ENCODE measurements at regions not wholly inside any gene's neighbourhood (a gene's known extent, or its start where the extent isn't known, plus 50 kb on each side); places are given as distances from the start of the nearest gene placed in this dataset.

DNA sequence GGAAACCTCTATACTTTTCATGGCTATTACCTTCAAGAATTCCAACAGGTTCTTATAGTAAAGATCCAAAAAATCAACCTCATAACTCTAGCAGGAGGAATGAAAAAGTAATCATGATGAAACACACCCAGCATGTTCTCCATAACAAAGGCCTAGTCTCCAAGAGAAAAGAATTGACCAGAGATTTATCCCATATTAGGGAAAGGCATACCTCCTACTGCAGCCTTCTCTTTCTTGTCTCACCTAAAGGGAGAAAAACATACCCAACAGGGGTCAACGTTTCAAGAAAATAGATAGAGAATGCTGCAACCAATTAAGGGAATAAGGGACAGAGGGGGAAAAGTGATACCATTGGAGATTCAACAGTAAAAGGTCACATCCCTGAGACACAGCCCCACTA lies 262.5 kb downstream of the FRK start:
- TF ChIP-seq, protein P1, sequence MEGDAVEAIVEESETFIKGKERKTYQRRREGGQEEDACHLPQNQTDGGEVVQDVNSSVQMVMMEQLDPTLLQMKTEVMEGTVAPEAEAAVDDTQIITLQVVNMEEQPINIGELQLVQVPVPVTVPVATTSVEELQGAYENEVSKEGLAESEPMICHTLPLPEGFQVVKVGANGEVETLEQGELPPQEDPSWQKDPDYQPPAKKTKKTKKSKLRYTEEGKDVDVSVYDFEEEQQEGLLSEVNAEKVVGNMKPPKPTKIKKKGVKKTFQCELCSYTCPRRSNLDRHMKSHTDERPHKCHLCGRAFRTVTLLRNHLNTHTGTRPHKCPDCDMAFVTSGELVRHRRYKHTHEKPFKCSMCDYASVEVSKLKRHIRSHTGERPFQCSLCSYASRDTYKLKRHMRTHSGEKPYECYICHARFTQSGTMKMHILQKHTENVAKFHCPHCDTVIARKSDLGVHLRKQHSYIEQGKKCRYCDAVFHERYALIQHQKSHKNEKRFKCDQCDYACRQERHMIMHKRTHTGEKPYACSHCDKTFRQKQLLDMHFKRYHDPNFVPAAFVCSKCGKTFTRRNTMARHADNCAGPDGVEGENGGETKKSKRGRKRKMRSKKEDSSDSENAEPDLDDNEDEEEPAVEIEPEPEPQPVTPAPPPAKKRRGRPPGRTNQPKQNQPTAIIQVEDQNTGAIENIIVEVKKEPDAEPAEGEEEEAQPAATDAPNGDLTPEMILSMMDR (IDR thresholded peaks at IDR 0.05): no peak
- TF ChIP-seq EZH2phosphoT487 (IDR thresholded peaks at IDR 0.05) (no peak), EZH2 (IDR thresholded peaks at IDR 0.05) (no peak)

DNA sequence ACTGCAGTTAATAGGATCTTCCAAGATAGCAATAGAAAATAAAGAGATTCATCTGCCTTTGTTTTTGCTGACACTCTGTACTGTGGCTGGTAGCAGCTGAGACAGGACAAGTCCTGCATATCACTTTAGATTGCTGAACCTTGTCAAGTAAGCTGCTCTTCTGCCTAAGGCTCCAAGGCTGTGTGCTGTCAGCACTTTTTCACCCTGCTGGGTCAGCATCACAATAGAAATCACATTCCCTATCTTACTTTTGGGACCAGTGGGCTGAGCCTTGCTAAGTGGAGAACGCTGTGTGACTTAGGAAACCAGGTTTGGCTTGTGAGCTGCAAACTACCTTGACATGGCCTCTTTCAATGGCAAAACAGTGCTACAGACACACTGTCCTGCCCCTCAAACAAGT lies 263.9 kb downstream of the FRK start:
- H3K4me3 Mint-ChIP-seq: no peak overlapping the region
- peaks cover 8% of the 10 kb centered on the region for H3K4me1 Mint-ChIP-seq

More for the DNA sequence above, 262.5 kb downstream of the FRK start:
- peaks cover 4% of the 10 kb centered on the region for H3K4me1 ChIP-seq
- DNase-seq (ENCODE audit: low spot score): no peak
- H2AFZ ChIP-seq (replicated peaks): no peak overlapping the region
- H3K27me3 ChIP-seq: no peaks in the 10 kb centered on the region
- Mint-ChIP-seq H3K27me3 (ENCODE audit: insufficient read depth, low read depth) (peaks cover 2% of the 10 kb centered on the region), H3K36me3 (no peaks in the 10 kb centered on the region), H3K27ac (no peak overlapping the region), H3K4me3 (no peak overlapping the region), H3K9me3 (no peaks in the 10 kb centered on the region), H3K4me1 (peaks cover 8% of the 10 kb centered on the region)
- no peak overlapping the region for H3K4me2 ChIP-seq
- no peaks in the 10 kb centered on the region for H3K79me2 ChIP-seq (ENCODE audit: low read depth)
- H4K20me1 ChIP-seq (ENCODE audit: low read depth): no peaks in the 10 kb centered on the region
- H3K36me3 ChIP-seq: no peaks in the 10 kb centered on the region
- no peak overlapping the region for H3K9ac ChIP-seq
- H3K4me3 ChIP-seq: no peak overlapping the region
- no peaks in the 10 kb centered on the region for H3K9me3 ChIP-seq (ENCODE audit: low read depth)
- no peaks in the 10 kb centered on the region for H3F3A ChIP-seq (ENCODE audit: low read depth)
- H3K27ac ChIP-seq: no peak overlapping the region

DNA sequence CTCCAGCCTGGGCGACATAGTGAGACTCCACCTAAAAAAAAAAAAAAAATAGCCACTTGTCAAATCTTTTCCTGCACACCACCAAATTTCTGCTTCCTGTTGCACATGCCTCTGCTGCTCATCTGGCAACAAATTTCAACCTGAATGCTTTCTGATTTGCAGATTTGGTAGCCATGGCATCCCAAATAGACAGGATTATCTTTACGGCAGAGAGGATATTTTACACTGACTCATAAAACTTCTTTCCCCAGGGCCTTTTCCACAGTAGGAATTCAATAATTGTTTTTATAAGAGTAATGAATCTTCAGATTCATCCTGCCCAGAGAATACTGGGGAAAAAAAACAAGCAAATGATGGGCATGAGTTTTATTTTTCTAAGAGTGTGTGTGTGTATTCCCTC lies 264.6 kb downstream of the FRK start:
- Mint-ChIP-seq H3K36me3 (no peaks in the 10 kb centered on the region), H3K9me3 (no peaks in the 10 kb centered on the region), H3K27me3 (ENCODE audit: insufficient read depth, low read depth) (peaks cover 2% of the 10 kb centered on the region), H3K4me1 (peaks cover 8% of the 10 kb centered on the region), H3K4me3 (no peak overlapping the region), H3K27ac (no peak overlapping the region)
- Histone ChIP-seq H3K9me3 (ENCODE audit: low read depth) (no peaks in the 10 kb centered on the region), H3F3A (ENCODE audit: low read depth) (no peaks in the 10 kb centered on the region), H3K79me2 (ENCODE audit: low read depth) (no peaks in the 10 kb centered on the region), H3K36me3 (no peaks in the 10 kb centered on the region), H3K4me3 (no peak overlapping the region), H4K20me1 (ENCODE audit: low read depth) (no peaks in the 10 kb centered on the region), H3K27ac (no peak overlapping the region), H2AFZ (replicated peaks) (no peak overlapping the region), H3K4me2 (no peak overlapping the region), H3K9ac (no peak overlapping the region), H3K4me1 (peaks cover 4% of the 10 kb centered on the region), H3K27me3 (no peaks in the 10 kb centered on the region)
- TF ChIP-seq EZH2 (IDR thresholded peaks at IDR 0.05): no peak
- no peak for TF ChIP-seq EZH2phosphoT487 (IDR thresholded peaks at IDR 0.05)
- no peak for DNase-seq (ENCODE audit: low spot score)

More for the DNA sequence above, 263.9 kb downstream of the FRK start:
- no peak overlapping the region for H3K27ac ChIP-seq
- H3K27ac Mint-ChIP-seq: no peak overlapping the region
- DNase-seq (ENCODE audit: low spot score): peak; percentile 21
- TF ChIP-seq, protein P1 (IDR thresholded peaks at IDR 0.05): no peak
- TF ChIP-seq EZH2phosphoT487 (IDR thresholded peaks at IDR 0.05) (no peak), EZH2 (IDR thresholded peaks at IDR 0.05) (no peak)
- H3K4me3 ChIP-seq: no peak overlapping the region
- peaks cover 4% of the 10 kb centered on the region for H3K4me1 ChIP-seq
- H3K9me3 ChIP-seq (ENCODE audit: low read depth): no peaks in the 10 kb centered on the region
- H3K9ac ChIP-seq: no peak overlapping the region
- no peak overlapping the region for H3K4me2 ChIP-seq
- no peaks in the 10 kb centered on the region for H3K36me3 ChIP-seq
- no peaks in the 10 kb centered on the region for H3K79me2 ChIP-seq (ENCODE audit: low read depth)
- H3K9me3 Mint-ChIP-seq: no peaks in the 10 kb centered on the region
- H4K20me1 ChIP-seq (ENCODE audit: low read depth): no peaks in the 10 kb centered on the region
- H3K36me3 Mint-ChIP-seq: no peaks in the 10 kb centered on the region
- H3K27me3 ChIP-seq: no peaks in the 10 kb centered on the region
- H3F3A ChIP-seq (ENCODE audit: low read depth): no peaks in the 10 kb centered on the region
- peaks cover 2% of the 10 kb centered on the region for H3K27me3 Mint-ChIP-seq (ENCODE audit: insufficient read depth, low read depth)
- no peak overlapping the region for H2AFZ ChIP-seq (replicated peaks)

DNA sequence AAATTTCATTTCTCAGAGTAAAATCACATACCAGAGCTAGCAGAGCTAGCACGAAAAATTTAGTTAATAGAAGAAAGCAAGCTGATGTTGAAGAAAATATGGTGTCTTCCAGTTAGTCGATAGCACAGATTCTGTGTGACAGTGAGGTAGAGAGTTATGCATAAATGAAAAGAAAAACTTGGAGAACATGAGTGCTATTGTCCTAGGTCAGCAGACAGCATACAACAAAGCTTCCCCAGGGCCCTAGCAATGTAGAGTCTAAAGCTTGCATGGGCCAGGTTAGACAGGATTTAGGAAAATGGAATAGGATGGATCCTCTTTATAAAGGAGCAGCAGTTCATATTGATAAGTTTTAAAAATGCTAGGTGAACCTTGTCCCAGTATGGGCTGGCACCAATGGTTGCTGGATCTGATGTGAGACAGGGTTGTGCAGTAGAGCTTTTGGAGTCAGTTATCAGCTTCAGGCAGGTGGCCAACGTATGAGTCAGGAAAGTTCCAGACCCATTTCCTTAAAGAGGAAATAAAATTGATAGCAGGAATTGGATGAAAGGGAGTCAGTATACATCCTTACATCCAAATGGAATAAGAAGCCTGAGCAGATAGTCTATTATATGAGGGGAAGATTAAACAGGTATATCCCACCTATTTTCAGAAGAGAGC lies 277.2 kb downstream of the FRK start:
- Mint-ChIP-seq H3K4me3 (no peak overlapping the region), H3K36me3 (no peaks in the 10 kb centered on the region), H3K27ac (no peak overlapping the region), H3K9me3 (no peaks in the 10 kb centered on the region), H3K27me3 (ENCODE audit: insufficient read depth, low read depth) (no peaks in the 10 kb centered on the region), H3K4me1 (peaks cover 7% of the 10 kb centered on the region)
- Histone ChIP-seq H2AFZ (replicated peaks) (no peak overlapping the region), H3K9ac (no peak overlapping the region), H3K79me2 (ENCODE audit: low read depth) (no peaks in the 10 kb centered on the region), H3K9me3 (ENCODE audit: low read depth) (no peaks in the 10 kb centered on the region), H4K20me1 (ENCODE audit: low read depth) (no peaks in the 10 kb centered on the region), H3K4me3 (no peak overlapping the region), H3K27me3 (no peaks in the 10 kb centered on the region), H3K4me2 (no peak overlapping the region), H3F3A (ENCODE audit: low read depth) (no peaks in the 10 kb centered on the region), H3K36me3 (no peaks in the 10 kb centered on the region), H3K27ac (no peak overlapping the region), H3K4me1 (no peaks in the 10 kb centered on the region)
- DNase-seq (ENCODE audit: low spot score): no peak
- no peak for TF ChIP-seq EZH2 (IDR thresholded peaks at IDR 0.05)
- no peak for TF ChIP-seq EZH2phosphoT487 (IDR thresholded peaks at IDR 0.05)
- TF ChIP-seq, protein P1 (IDR thresholded peaks at IDR 0.05): no peak

All from neural progenitor cell (in vitro differentiated cells).